CD4-positive, alpha-beta memory T cell (primary cell): ENCODE measurements at regions not wholly inside any gene's neighbourhood (a gene's known extent, or its start where the extent isn't known, plus 50 kb on each side); places are given as distances from the start of the nearest gene placed in this dataset.

Experiments
- CTCF ChIA-PET: fragments of 350-600 bp; sonication (Branson Sonifier 250); formaldehyde crosslinking; loops from one replicate; lab custom pipeline; 2021; ENCODE audit warnings: inconsistent platforms; ENCODE audit not compliant: partially characterized antibody; lab: Charles Lee
- POLR2A ChIA-PET: fragments of 350-600 bp; sonication (Branson Sonifier 250); formaldehyde crosslinking; loops from one replicate; lab custom pipeline; 2021; ENCODE audit not compliant: partially characterized antibody; lab: Charles Lee
- DNase-seq, 5 donors: peaks; one replicate each; pipeline versions ENCODE4 v3.0.0 to v3.0.0-alpha.2; 2020 to 2022; ENCODE audit warnings: mixed read lengths in 1 of 5
- H3K27ac ChIP-seq: one replicate; pipeline ENCODE4 v1.7.0; 2013; ENCODE audit warnings: low read depth, low read length
- H3K27me3 ChIP-seq: 2 replicates; pipeline ENCODE4 v1.7.0; 2013; ENCODE audit warnings: mild to moderate bottlenecking, low read length, moderate library complexity; ENCODE audit not compliant: insufficient read depth
- H3K36me3 ChIP-seq: 2 replicates; pipeline ENCODE4 v1.7.0; 2013; ENCODE audit warnings: mild to moderate bottlenecking, low read length, moderate library complexity; ENCODE audit not compliant: insufficient read depth
- H3K4me1 ChIP-seq: 2 replicates; pipeline ENCODE4 v1.7.0; 2013; ENCODE audit warnings: mild to moderate bottlenecking, low read length, moderate library complexity; ENCODE audit not compliant: insufficient read depth
- H3K4me3 ChIP-seq, 2 donors: one replicate each; pipeline ENCODE4 v1.7.0; 2013; ENCODE audit warnings: low read length in 2 of 2, mild to moderate bottlenecking in 1 of 2
- H3K9me3 ChIP-seq, 2 donors: one replicate each; pipeline ENCODE4 v1.7.0; 2013; ENCODE audit warnings: low read length in 2 of 2, control low read depth in 1 of 2; ENCODE audit not compliant: control insufficient read depth in 1 of 2
- H3K27ac Mint-ChIP-seq, 7 donors: one replicate each; pipeline ENCODE4 v1.8.0; 2020 to 2021; ENCODE audit warnings: mixed read lengths in 7 of 7, mild to moderate bottlenecking in 6 of 7, inconsistent platforms in 3 of 7, moderate library complexity in 3 of 7
- H3K27me3 Mint-ChIP-seq, 2 donors: one replicate each; pipeline ENCODE4 v1.8.0; 2020 to 2021; ENCODE audit warnings: mixed read lengths in 2 of 2
- H3K36me3 Mint-ChIP-seq, 2 donors: one replicate each; pipeline ENCODE4 v1.8.0; 2020 to 2021; ENCODE audit warnings: mixed read lengths in 2 of 2, inconsistent platforms in 1 of 2, mild to moderate bottlenecking in 1 of 2
- H3K4me1 Mint-ChIP-seq, 4 donors: one replicate each; pipeline ENCODE4 v1.8.0; 2020 to 2021; ENCODE audit warnings: mixed read lengths in 4 of 4, mild to moderate bottlenecking in 1 of 4
- H3K4me3 Mint-ChIP-seq, 8 donors: one replicate each; pipeline ENCODE4 v1.8.0; 2020 to 2021; ENCODE audit warnings: mixed read lengths in 8 of 8, mild to moderate bottlenecking in 7 of 8, moderate library complexity in 6 of 8, inconsistent platforms in 3 of 8
- H3K9me3 Mint-ChIP-seq, 8 donors: one replicate each; pipeline ENCODE4 v1.8.0; 2020 to 2021; ENCODE audit warnings: mixed read lengths in 8 of 8, mild to moderate bottlenecking in 5 of 8, inconsistent platforms in 3 of 8, moderate library complexity in 1 of 8
- intact Hi-C: fragments of 100-400 bp; cut with micrococcal nuclease; formaldehyde crosslinking; loops from one replicate; pipeline ENCODE4 v1.15.1; 2023

GRCh38 chr3:194814878-194815357, 129.2 kb downstream of the FAM43A start:
- Mint-ChIP-seq H3K9me3 (no peaks in the 10 kb centered on the region), H3K4me1 (peaks cover 0 to 2% (median 0%) of the 10 kb centered on the region in 4 donors), H3K27me3 (peaks cover 5 to 8% of the 10 kb centered on the region in 2 donors), H3K27ac (no peak overlapping the region), H3K36me3 (no peaks in the 10 kb centered on the region), H3K4me3 (no peak overlapping the region)
- POLR2A ChIA-PET, result no interaction called here
- H3K27ac ChIP-seq, result no peak overlapping the region
- no peaks in the 10 kb centered on the region for H3K4me1 ChIP-seq
- DNase-seq, result no peak
- CTCF ChIA-PET, result no interaction called here
- no peaks in the 10 kb centered on the region for H3K36me3 ChIP-seq
- intact Hi-C loops, result no loop called here
- no peak overlapping the region for H3K4me3 ChIP-seq
- H3K9me3 ChIP-seq, result no peaks in the 10 kb centered on the region
- H3K27me3 ChIP-seq, result no peaks in the 10 kb centered on the region

DNA sequence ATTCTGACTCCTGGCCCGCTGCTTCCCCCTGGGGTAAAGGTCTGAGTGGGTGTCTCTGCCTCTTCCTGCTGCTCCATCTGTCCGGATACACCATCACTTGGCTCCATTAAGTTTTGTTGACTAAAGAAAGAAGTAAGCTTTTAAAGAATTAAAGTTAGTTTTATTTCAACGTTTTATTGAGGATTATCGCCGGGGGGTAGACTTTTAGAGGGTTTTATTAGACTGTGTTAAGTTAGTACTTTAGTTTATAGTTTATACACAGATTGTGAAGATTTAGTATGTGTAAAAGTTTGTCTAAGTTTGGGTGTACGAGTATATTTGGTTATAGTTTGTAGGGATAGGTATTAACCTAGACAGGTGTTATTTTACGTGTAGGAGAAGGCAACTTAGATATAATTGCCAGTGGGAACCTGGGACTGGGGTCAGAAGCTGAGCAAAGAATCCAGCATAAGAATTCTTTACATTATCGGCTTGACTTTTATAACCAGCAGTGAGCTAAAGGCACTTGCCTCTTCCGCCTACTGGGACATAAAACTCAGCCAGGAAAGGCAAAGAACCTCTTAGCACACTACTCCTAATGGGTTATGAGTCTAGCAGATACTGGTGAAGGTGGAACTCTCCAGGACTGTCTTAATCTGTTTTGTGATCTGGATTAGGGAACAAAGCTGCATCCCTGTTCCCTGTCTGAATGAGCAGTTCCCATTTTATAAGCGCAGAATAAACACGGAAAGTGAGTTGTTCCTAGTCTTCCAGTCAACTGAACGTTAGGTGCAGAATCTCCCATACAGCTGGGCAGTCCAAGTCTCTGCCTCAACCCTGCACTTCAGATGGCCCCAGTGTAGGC, 131.3 kb downstream of the FAM43A start:
- Histone ChIP-seq H3K27ac (no peak overlapping the region), H3K4me3 (no peak overlapping the region), H3K27me3 (no peaks in the 10 kb centered on the region), H3K36me3 (no peaks in the 10 kb centered on the region), H3K4me1 (no peaks in the 10 kb centered on the region), H3K9me3 (no peaks in the 10 kb centered on the region)
- DNase-seq, result no peak
- Mint-ChIP-seq H3K4me1 (no peaks in the 10 kb centered on the region), H3K27ac (no peak overlapping the region), H3K36me3 (no peaks in the 10 kb centered on the region), H3K4me3 (no peak overlapping the region), H3K9me3 (no peaks in the 10 kb centered on the region), H3K27me3 (peaks cover 3% of the 10 kb centered on the region in 2 donors)
- intact Hi-C loops, result no loop called here
- POLR2A ChIA-PET, result no interaction called here
- CTCF ChIA-PET, result no interaction called here

GRCh38 chr3:194817592-194817930, 131.9 kb downstream of the FAM43A start:
- Histone ChIP-seq H3K27me3 (no peaks in the 10 kb centered on the region), H3K9me3 (no peaks in the 10 kb centered on the region), H3K36me3 (no peaks in the 10 kb centered on the region), H3K4me3 (no peak overlapping the region), H3K4me1 (no peaks in the 10 kb centered on the region), H3K27ac (no peak overlapping the region)
- no peak for DNase-seq
- ChIA-PET CTCF (no interaction called here), POLR2A (no interaction called here)
- H3K27me3 Mint-ChIP-seq, result peaks cover 3 to 4% of the 10 kb centered on the region in 2 donors
- no peak overlapping the region for H3K27ac Mint-ChIP-seq
- H3K36me3 Mint-ChIP-seq, result no peaks in the 10 kb centered on the region
- H3K9me3 Mint-ChIP-seq, result no peaks in the 10 kb centered on the region
- no peak overlapping the region for H3K4me3 Mint-ChIP-seq
- H3K4me1 Mint-ChIP-seq, result no peaks in the 10 kb centered on the region
- intact Hi-C loops, result no loop called here

- Histone ChIP-seq H3K9me3 (no peaks in the 10 kb centered on the region), H3K4me1 (no peaks in the 10 kb centered on the region), H3K36me3 (no peaks in the 10 kb centered on the region), H3K27me3 (no peaks in the 10 kb centered on the region), H3K27ac (no peak overlapping the region), H3K4me3 (no peak overlapping the region)
- H3K36me3 Mint-ChIP-seq, result no peaks in the 10 kb centered on the region
- H3K9me3 Mint-ChIP-seq, result no peaks in the 10 kb centered on the region
- H3K4me3 Mint-ChIP-seq, result no peak overlapping the region
- H3K4me1 Mint-ChIP-seq, result no peaks in the 10 kb centered on the region
- intact Hi-C loops, result no loop called here
- H3K27ac Mint-ChIP-seq, result no peak overlapping the region
- DNase-seq, result no peak
- ChIA-PET POLR2A (no interaction called here), CTCF (no interaction called here)
- peaks cover 3 to 5% of the 10 kb centered on the region in 2 donors for H3K27me3 Mint-ChIP-seq
These were observed 132.3 kb downstream of the FAM43A start for GRCh38 chr3:194817936-194818335.

DNA sequence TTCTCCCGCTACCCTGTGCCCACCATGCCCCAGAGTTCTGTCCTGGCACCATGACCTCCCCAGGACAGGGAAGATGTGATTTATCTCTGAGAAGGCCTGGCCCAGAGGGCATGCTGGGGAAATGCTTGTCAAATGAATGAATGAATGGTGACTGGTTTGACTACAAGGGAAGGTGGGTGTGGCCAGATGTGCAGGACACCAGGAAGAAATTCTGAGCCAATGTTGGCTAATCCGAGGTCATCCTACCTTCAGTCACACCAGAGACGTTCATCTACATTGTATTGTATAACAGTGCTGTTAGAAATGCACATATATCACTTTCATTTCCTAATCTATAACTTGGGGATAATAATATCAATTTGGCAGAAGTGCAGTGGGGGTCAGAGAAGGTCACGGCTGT, 138.4 kb downstream of the FAM43A start:
- no peak for DNase-seq

DNA sequence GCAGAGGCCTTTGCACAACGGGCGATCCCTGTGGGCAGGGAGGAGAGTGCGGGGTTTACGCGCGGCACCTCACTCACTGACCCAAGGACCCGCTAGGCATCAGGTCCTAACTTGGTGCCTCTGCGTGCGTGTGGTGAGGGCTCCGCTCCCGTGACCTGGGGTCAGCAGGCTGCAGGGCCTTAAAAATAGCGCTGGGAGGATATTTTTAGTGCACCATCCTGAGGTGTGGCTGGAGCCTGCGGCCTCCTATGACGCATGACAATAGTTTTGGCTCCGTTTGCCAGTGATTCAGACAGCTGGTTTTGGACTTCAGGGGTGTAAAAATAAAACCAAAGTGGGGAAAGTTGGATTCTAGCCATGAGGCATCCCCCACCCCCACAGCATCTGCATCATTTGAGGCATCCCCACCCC, 139.0 kb downstream of the FAM43A start:
- intact Hi-C loops, result no loop called here

More for the DNA sequence above, 138.4 kb downstream of the FAM43A start:
- Mint-ChIP-seq H3K27me3 (peaks cover 3% of the 10 kb centered on the region in 2 donors), H3K36me3 (no peaks in the 10 kb centered on the region), H3K9me3 (no peaks in the 10 kb centered on the region), H3K4me3 (no peak overlapping the region), H3K27ac (peak overlapping the region in 1 of 7 donors; percentile 39), H3K4me1 (no peaks in the 10 kb centered on the region)
- ChIA-PET POLR2A (no interaction called here), CTCF (no interaction called here)
- intact Hi-C loops, result no loop called here
- Histone ChIP-seq H3K36me3 (no peaks in the 10 kb centered on the region), H3K27ac (no peak overlapping the region), H3K27me3 (no peaks in the 10 kb centered on the region), H3K9me3 (no peaks in the 10 kb centered on the region), H3K4me1 (no peaks in the 10 kb centered on the region), H3K4me3 (no peak overlapping the region)

GRCh38 chr3:194826594-194826993, 140.9 kb downstream of the FAM43A start:
- DNase-seq, result no peak
- Histone ChIP-seq H3K4me3 (no peak overlapping the region), H3K4me1 (no peaks in the 10 kb centered on the region), H3K27me3 (no peaks in the 10 kb centered on the region), H3K9me3 (no peaks in the 10 kb centered on the region), H3K36me3 (no peaks in the 10 kb centered on the region), H3K27ac (no peak overlapping the region)
- Mint-ChIP-seq H3K27me3 (peaks cover 2 to 6% of the 10 kb centered on the region in 2 donors), H3K36me3 (no peaks in the 10 kb centered on the region), H3K9me3 (no peaks in the 10 kb centered on the region), H3K4me3 (no peak overlapping the region), H3K27ac (no peak overlapping the region), H3K4me1 (no peaks in the 10 kb centered on the region)
- intact Hi-C loops, result no loop called here
- POLR2A ChIA-PET, result no interaction called here
- CTCF ChIA-PET, result no interaction called here

More for the DNA sequence above, 139.0 kb downstream of the FAM43A start:
- no peak for DNase-seq
- POLR2A ChIA-PET, result no interaction called here
- Histone ChIP-seq H3K9me3 (no peaks in the 10 kb centered on the region), H3K4me1 (no peaks in the 10 kb centered on the region), H3K27ac (no peak overlapping the region), H3K27me3 (no peaks in the 10 kb centered on the region), H3K36me3 (no peaks in the 10 kb centered on the region), H3K4me3 (no peak overlapping the region)
- Mint-ChIP-seq H3K27me3 (peaks cover 3% of the 10 kb centered on the region in 2 donors), H3K4me3 (no peak overlapping the region), H3K4me1 (no peaks in the 10 kb centered on the region), H3K27ac (no peak overlapping the region), H3K36me3 (no peaks in the 10 kb centered on the region), H3K9me3 (no peaks in the 10 kb centered on the region)
- CTCF ChIA-PET, result no interaction called here
